NCI-H1417 treated with DMSO at 0.1 percent for 48 hours (cell line): ENCODE measurements at regions not wholly inside any gene's neighbourhood (a gene's known extent, or its start where the extent isn't known, plus 50 kb on each side); places are given as distances from the start of the nearest gene placed in this dataset.
"Not testable (repeated sequence)": the region's sequence is repeated elsewhere in the genome, so short reads cannot be mapped to it uniquely, and the experiment has no call there.

Source experiments
- DNase-seq: peaks from one replicate; lab custom pipeline; 2025; lab: John Stamatoyannopoulos, UW

DNA sequence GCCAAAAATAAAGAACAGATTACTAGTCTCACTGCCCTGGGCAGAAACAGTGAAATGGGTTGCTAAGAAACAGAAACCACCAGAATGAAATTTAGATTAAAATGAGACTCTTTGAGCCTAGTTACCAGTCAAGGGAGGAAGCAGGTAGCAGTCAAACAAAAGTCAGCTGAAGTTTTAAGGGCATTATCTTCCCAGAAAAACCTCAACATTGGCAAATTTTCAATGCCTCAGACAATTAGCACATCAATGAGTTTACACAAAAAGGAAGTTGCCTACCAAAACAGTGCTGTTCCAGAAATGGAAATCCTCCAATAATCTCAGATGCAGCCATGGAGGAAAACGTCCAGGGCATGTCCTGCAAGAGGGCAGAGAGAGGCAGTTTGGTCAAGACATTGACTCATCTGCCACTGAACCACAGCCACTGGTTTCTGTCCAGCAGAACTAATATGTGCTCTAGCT is 399.7 kb upstream of the ADGRB3 start:
- no peak for DNase-seq

DNA sequence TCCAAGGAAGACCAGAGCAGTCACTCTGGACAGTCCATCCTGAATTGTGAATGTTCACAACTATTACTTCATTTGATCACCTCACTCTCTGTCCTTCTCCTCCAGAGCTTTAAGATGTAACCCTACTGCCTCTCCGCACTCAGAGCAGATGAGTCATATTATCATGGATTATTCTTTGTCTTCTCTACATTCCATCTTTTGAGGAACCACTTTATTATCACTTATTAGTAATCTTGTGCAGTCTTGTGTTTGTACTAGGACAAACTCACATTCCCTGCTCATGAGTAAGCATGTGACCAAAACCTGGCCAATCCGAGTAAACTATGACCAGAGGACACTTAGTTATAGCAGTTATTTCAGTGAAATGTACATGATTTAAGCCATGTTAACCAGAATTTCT is 401.5 kb upstream of the ADGRB3 start:
- no peak for DNase-seq

DNA sequence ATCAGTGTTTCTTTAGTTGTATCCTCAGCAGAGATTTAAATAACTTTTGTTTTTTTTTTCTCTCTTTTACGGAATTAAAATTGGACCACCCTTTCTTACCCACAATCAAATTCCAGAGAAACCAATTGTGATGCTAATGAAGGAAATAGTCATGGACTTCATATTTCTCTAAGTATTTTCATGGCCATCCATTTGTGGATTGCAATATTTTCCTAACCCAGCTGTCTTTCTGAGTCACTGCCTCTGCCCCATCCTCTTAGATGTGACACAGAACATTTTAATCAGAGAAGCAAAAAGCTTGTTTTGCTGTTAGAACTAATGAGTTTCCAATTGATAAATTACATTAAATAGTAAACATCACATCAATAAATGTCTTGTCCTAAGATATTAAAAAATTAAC is 405.5 kb upstream of the ADGRB3 start:
- DNase-seq, result no peak

DNA sequence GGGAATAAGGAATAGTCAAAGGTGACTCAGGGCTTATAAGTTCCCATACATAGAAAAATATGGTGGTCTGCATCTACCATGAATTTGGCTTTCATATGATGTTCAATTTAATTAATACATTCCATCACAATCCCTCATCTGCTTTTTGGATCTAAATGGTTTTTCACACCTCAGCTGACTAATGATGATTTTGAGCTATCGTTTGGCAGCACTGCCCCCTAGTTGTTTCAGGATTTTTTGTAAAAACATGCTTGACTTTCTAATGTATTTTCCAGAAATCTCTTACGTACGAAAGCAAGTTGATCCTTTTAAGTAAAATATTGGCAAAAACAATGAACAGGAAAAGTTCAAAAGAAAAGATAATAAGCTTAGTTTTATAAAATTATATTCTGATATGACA is 408.6 kb upstream of the ADGRB3 start:
- no peak for DNase-seq

DNA sequence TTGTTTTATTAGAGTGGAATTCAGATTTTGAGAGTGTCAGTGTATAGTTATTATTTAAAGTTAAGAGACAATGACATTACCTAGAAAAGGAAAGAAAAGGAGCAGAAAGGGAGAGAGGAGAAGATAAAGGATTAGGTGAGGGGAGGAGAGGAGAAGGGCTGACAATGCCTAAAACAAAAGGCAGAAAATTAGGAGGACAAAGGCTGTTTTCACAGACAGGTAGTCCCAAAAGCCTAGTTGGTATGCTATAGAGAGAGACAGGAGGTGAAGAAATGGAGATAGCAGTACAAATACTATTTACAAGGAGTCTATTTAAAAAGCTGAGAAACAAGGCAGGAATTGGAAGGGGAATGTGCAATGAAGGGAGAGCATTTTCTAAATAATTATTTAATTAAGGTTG is 409.4 kb upstream of the ADGRB3 start:
- no peak for DNase-seq

DNA sequence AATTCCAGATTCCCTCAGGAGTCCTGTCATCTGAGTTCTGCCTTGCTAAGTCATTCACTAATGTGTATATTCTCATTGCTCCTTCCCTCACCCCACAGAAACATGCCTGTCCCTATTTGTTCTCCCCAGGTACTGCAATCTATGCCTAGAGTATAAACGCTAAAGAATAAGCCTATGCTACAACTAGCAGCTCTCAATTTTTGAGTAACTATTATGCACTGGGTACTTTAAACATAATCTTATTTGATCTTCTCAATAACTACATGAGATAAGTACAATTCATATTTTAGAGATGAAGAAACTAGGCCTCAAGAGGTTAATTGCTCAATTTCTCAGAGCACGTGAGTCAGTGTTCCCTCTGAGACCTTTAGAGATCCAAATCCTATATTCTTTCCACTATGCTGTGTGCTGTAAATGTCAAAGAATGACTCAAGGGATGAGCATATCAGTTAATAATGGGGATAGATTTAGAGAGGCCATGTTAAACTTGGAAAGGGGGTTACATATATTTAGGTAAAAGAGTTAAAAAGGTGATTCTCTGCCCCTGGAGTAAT is 423.8 kb upstream of the ADGRB3 start:
- DNase-seq, result no peak

DNA sequence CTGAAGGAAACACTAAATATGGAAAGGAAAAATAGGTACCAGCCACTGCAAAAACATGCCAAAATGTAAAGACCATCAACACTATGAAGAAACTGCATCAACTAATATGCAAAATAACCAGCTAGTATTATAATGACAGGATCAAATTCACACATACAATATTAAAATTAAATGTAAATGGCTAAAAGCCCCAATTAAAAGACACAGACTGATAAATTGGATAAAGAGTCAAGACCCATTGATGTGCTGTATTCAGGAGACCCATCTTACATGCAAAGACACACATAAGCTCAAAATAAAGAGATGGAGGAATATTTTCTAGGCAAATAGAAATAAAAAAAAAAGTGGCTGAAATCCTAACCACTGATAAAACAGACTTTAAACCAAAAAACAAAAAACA is 427.5 kb upstream of the ADGRB3 start:
- not testable (repeated sequence) for DNase-seq

DNA sequence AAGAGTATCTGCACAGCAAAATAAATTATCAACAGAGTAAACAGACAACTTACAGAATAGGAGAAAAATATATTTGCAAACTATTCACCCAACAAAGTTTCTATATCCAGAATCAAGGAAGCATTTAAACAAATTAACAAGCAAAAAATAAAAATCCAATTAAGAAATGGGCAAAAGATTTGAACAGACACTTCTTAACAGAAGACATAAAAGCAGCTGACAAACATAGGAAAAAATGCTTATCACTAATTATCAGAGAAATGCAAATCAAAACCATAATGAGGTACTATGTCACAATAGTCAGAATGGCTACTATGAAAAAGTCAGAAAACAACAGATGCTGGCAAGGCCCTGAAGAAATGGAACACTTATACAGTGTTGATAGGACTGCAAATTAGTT is 434.2 kb upstream of the ADGRB3 start:
- no peak for DNase-seq

DNA sequence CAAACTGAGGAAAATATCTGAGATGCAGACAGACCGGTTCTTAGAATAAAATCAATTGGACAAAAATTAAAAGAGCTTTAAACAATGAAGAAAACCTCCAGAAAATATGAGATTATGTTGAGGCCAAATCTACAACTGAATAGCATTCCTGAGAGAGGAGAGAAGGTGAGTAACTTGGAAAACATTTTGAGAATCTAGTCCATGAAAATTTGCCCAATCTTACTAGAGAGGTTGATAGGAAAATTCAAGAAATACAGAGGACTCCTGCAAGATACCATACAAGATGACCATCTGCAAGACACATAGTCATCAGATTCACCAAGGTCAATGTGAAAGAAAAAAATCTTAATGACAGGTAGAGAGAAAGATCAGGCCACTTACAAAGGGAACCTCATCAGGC is 437.7 kb upstream of the ADGRB3 start:
- DNase-seq, result no peak

DNA sequence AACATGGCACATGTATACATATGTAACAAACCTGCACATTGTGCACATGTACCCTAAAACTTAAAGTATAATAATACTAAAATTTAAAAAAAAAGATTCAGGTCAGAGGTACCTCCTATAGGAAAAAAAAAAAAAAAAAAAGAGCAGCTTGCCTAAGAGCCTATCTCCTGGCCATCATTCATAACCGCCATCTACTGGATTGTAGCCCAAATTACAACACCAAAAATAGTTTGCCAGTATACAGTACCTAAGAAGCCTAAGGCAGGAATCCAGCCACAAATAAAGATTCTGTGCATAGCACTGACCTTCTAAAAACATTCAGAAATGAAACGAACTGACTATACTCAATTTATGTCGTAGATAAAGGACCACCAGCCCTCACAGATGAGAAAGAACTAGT is 438.4 kb upstream of the ADGRB3 start:
- DNase-seq, result no peak

DNA sequence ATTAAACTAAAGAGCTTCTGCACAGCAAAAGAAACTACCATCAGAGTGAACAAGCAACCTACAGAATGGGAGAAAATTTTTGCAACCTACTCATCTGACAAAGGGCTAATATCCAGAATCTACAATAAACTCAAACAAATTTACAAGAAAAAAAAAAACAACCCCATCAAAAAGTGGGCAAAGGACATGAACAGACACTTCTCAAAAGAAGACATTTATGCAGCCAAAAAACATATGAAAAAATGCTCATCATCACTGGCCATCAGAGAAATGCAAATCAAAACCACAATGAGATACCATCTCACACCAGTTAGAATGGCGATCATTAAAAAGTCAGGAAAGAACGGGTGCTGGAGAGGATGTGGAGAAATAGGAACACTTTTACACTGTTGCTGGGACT is 439.3 kb upstream of the ADGRB3 start:
- DNase-seq, result not testable (repeated sequence)

DNA sequence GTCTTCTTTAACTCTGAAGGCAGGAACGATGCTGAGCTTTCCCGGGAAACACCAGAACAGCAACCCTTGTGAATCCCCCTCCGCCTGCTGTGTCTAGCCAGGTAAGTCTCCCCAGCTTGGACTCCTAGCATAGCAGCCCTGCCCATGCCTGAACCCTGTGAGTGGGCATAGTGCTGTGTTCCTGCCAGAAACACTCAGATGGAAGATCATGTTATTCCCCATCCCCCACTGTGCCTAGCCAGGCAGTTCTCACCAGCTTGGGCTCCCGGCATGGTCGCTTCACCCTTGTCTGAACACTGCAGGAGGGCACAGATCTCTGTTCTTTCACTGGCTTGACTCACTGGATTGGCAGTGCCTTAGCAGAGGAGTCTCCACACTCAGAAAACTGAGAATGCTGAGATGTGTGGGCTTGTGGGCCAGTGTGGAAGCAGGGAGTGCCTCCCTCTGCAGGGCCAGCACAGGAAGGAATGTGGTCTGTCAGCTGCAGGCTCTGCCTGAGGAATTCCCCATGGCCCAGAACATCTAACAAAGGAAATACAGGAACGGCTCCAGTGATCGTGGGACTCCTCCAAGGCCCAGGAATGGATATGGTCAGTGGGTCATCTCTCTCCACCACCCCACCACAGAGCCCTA is 440.1 kb upstream of the ADGRB3 start:
- no peak for DNase-seq

DNA sequence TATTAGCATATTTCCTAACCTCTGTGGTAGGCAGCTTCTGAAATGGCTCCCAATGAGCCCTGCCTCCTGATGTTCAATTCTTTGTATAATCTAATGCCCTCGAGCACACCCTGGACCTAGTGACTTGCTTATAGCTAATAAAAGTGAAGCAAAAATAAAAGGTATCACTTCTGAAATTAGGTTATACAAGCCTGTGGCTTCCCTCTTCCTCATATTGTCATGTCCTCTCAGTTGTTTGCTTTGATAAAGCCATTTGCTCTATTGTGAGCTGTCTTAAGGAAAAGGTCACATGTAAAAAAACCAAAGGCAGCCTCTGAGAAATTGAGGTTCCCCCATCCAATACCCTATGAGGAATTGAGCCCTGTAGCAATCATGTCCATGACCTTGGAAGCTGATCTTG is 442.1 kb upstream of the ADGRB3 start:
- no peak for DNase-seq

DNA sequence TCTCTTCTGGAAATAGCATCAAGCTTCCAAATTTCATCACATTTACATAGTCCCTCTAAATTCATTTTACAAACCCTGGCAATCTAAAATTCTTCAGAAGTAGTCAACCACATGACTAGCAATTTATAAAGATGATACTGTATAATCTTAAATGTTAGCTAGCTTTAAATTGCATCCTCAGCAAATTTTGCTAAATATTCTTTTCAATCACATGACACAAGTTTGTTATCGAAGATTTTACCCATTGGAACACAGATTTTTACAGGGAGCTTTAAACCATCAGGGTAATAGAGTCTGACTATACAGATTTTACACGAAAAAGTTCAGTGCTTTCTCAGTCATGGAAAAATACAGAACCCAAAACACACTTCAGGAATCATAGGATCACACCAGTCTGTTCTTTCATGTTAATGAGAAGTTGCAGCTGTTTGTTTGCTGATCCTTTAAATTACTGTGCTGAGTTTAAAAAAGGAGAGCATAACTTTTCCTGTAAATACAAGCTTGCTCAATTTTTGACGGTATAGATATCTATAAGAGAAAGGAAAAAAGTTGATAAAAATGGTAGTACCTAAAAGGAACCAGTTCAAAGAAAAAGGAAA is 445.8 kb upstream of the ADGRB3 start:
- DNase-seq, result no peak

DNA sequence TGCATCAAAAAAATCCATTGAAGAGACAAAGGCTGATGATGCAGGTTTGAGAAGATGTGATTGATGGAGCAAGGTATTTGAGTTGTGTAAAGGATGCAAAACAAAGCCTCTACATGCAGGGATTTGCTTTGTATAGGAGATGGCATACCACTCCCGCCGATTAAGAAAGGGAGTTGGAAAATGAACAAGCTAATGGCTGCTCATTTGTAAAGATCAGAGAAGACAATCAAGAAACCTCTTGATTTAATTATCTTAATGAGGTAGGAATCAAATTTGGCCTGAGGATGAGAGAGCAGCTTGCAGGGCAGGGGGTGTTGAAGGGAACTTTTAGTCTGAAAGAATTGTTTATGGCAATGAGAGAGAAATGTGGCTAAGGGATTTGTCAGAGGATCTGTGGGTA is 448.2 kb upstream of the ADGRB3 start:
- DNase-seq, result no peak

DNA sequence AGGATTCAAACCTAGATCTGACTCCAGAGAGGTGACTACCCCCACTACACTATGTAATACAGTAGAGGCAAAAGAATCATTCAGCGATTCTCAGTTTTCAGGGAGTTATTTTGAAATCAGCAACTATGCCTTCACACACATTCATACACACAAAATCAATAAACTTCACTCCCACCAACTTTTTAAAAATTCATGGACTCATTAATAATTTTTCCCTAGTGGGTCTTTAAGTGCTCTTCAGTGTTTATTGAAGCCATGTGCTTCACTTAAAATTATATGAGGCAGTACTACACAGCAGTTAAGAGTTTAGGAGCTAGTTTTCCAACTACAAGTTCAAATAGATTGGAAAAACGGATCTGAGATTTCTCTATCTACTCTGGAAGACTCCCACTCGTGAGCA is 452.7 kb upstream of the ADGRB3 start:
- DNase-seq, result no peak

DNA sequence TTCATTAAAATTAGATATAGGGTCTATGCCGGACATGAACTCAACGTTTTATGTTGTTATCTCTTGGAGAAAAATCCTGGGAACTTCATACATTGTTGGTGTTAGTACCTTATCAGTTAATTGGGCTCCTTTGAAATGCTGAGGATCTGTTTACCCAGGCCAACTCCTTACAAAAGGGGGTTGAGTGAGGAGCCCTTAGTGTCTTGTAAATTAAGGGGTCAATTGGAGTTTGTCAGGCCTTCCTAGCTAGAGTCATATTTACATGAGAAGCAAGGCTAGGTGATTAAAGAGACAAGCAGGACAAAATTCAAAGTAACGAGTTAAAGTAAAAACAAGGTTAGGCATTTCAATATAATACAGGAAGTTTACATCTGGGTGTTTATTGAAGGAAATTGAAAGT is 454.1 kb upstream of the ADGRB3 start:
- DNase-seq, result not testable (repeated sequence)

DNA sequence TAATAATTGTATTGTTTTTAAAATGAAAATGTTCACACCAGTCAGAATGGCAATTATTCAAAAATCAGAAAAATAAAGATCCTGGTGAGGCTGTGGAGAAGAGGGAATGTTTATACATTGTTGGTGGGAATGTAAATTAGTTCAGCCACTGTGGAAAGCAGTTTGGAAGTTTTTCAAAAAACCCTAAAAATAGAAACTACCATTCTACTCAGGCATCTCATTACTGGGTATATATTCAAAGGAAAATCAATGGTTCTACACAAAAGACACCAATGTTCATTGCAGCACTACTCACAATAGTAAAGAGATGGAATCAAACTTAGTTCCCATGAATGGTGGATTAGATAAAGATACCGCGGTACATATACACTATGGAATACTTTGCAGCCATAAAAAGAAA is 461.5 kb upstream of the ADGRB3 start:
- DNase-seq, result no peak

DNA sequence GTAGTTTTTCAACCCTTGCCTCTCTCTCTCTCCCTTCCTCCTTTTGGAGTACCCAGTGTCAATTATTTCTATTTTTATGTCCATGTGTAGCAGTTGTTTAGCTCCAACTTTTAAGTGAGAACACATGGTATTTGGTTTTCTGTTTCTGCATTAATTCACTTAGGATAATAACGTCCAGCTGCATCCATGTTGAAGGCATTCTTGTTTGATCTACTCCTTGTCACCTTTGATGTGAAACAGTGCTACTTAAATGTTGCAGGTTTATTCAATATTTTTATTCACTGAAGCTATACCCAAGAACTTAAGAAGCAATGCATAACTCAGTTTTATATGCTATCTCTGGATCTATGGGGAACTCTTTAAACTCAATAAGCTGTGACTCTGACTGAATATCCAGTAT is 465.2 kb upstream of the ADGRB3 start:
- DNase-seq, result no peak

DNA sequence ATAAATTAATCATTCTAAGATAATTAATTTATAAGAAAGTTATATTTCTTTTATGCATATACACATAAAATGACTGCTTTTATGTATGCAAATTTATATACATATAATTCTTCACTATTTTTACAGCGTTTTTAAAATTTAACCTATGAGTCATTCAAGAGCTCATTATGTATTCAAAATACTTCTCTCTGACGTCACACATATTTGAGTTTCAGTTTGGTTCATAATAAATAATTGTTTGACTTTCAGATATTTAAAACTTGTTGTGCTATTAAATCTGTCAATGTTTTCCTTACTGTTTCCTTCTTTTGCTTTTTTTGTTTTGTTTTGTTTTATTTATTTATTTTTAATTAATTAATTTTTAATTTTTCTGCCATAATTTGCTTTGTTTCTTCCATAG is 467.5 kb upstream of the ADGRB3 start:
- DNase-seq, result no peak

DNA sequence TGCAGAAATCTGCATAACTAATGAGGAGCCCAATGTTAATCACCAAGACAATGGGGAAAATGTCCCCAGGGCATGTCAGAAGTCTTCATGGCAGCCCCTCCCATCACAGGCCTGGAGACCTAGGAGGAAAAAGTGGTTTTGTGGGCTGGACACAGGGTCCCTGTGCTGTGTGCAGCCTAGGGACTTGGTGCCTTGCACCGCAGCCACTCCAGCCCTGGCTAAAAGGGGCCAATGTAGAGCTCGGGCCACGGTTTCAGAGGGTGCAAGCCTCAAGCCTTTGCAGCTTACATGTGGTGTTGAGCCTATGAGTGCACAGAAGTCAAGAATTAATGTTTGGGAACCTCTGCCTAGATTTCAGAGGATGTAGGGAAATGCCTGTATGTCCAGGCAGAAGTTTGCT is 474.3 kb upstream of the ADGRB3 start:
- DNase-seq, result not testable (repeated sequence)

DNA sequence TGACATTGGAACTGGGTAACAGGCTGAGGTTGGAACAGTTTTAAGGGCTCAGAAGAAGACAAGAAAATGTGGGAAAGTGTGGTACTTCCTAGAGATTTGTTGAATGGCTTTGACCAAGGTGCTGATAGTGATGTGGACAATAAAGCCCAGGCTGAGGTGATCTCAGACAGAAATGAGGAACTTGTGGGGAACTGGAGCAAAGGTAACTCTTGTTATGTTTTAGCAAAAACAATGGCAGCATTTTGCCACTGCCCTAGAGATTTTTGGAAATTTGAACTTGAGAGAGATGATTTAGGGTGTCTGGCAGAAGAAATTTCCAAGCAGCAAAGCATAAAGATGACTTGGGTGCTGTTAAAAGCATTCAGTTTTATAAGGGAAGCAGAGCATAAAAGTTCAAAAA is 474.7 kb upstream of the ADGRB3 start:
- no peak for DNase-seq

DNA sequence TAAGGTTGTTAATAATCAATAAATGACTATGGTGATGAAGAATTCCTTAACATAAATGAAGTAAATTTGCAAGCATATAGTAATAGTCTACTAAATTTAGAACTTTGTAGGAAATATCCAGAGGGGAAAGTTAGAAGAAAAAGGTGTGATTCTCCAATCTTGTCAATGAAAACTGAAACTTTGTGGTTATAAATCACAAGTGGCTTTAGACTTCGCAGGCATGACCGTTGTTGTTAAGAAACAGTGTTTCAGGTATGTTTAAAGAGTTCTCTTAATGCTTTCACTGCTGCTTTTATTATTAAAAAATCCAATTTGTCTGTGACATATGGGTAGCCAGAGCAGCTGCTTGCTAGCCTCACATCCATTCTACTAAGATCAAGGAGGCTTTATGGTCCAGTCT is 475.6 kb upstream of the ADGRB3 start:
- no peak for DNase-seq

DNA sequence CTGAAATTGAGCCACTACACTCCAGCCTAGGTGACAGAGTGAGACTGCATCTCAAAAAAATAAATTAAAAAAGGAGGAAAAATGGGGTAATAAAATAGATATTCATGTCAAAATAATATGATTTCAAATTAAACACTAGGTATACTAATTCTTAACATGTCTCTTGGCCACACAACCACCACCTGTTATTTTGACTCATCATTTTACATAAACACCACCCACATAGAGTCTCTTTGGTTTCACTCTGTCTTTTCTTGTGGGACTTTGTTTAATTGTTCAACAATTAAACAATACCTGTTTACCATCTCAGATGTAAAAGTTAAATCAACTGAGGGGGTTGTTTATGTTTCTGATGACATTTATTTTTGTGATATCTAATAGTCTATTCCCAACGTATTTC is 476.8 kb upstream of the ADGRB3 start:
- no peak for DNase-seq
